GM12865 (cell line): ENCODE measurements at regions not wholly inside any gene's neighbourhood (a gene's known extent, or its start where the extent isn't known, plus 50 kb on each side); places are given as distances from the start of the nearest gene placed in this dataset.
"Not testable (repeated sequence)": the region's sequence is repeated elsewhere in the genome, so short reads cannot be mapped to it uniquely, and the experiment has no call there.

Source experiments
- DNase-seq: peaks from one replicate; pipeline ENCODE4 v3.0.0; 2010; ENCODE audit warnings: low read depth
- H3K4me3 ChIP-seq: 2 replicates; pipeline ENCODE4 v1.5.1; 2011; ENCODE audit warnings: mild to moderate bottlenecking, low read depth, low read length, control low read depth
- CTCF ChIP-seq: IDR thresholded peaks from 2 replicates; pipeline ENCODE4 v1.5.1; 2011; ENCODE audit warnings: low read length, control low read depth, low read depth, inconsistent platforms; ENCODE audit not compliant: insufficient read depth; ENCODE audit errors: missing control alignments

GRCh38 chr1:168490306-168490705 lies 53.5 kb downstream of the XCL2 start:
- no peak overlapping the region for H3K4me3 ChIP-seq
- TF ChIP-seq CTCF, result no peak
- DNase-seq, result no peak

GRCh38 chr1:168488138-168488537 lies 55.7 kb downstream of the XCL2 start:
- no peak for TF ChIP-seq CTCF
- no peak overlapping the region for H3K4me3 ChIP-seq
- no peak for DNase-seq

GRCh38 chr1:168486820-168487219 lies 57.0 kb downstream of the XCL2 start:
- DNase-seq, H3K4me3 ChIP-seq: not testable (repeated sequence)

- H3K4me3 ChIP-seq, result no peak overlapping the region
- no peak for TF ChIP-seq CTCF
- no peak for DNase-seq
Measured at GRCh38 chr1:168485048-168485447, 58.7 kb downstream of the XCL2 start.

- DNase-seq, result no peak
- TF ChIP-seq CTCF, result no peak
Measured at GRCh38 chr1:168484083-168484482, 59.7 kb downstream of the XCL2 start.

GRCh38 chr1:168483539-168483938 lies 60.3 kb downstream of the XCL2 start:
- no peak overlapping the region for H3K4me3 ChIP-seq
- no peak for TF ChIP-seq CTCF
- no peak for DNase-seq

More at GRCh38 chr1:168484083-168484482, 59.7 kb downstream of the XCL2 start:
- H3K4me3 ChIP-seq, result no peak overlapping the region

- TF ChIP-seq CTCF, result no peak
- H3K4me3 ChIP-seq, result no peak overlapping the region
- DNase-seq, result no peak
Measured at GRCh38 chr1:168482106-168482505, 61.7 kb downstream of the XCL2 start.

- H3K4me3 ChIP-seq, result no peak overlapping the region
- DNase-seq, result no peak
- no peak for TF ChIP-seq CTCF
Measured at GRCh38 chr1:168481586-168481985, 62.2 kb downstream of the XCL2 start.
